ENCODE measurements at regions not wholly inside any gene's neighbourhood (a gene's known extent, or its start where the extent isn't known, plus 50 kb on each side); places are given as distances from the start of the nearest gene placed in this dataset.

DNA sequence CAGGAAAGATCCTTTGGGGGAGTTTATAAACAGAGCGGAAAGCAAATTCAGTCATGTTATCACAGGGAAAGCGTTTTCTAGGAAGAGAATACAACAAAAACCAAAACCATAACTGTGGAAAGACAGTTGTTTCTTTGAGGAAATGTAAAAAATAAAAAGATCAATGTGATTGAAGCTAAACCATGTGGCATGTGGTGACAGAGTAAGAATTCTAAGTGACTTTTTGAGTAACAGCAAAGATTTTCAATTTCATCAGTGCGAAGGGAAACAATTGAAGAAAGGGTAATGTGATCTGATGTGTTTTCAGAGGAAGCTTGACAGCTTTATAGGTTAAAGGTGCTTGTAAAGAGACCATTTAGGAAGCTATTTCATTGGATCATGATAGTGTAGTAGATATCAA, 575.9 kb upstream of the CHORDC1 start:
- no peak for DNase-seq (ENCODE audit: low read depth)

DNA sequence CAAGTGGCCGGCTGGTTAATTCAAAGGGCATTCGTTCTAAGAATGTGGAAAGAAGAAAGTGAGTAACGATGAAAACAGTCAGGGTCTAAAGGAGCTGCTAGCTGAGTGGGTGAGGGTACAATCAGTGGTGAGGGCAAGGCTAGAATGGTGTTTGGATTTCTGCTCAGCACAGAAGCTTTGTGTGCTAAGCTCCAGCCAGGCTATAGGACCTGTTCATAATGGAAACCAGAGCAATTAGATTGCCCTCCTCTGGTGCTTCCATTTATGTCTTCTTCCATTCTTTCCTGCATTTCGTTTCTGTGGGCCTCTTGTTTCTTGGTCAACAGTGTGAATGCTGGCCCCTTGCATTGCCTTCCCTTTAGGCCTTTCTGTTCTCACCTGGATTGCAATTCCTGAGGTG, 572.9 kb upstream of the CHORDC1 start:
- no peak for DNase-seq (ENCODE audit: low read depth)

DNA sequence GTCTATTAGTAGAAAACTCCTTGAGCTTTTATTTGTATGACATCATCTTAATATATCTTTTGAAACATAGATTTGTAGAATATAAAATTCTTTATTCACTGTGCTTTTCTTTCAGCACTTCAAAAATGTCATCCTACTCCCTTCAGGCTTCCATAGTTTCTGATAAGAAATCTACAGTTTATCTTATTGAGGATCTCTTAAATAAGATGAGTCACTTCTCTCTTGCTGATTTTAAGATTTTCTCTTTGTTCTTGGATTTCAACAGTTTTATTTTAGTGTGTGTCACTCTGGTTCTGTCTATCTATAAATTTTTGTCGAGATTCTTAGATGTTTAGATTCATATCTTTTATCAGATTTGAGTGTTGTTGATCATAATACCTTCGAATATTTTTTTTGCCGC, 566.1 kb upstream of the CHORDC1 start:
- DNase-seq (ENCODE audit: low read depth), result no peak

DNA sequence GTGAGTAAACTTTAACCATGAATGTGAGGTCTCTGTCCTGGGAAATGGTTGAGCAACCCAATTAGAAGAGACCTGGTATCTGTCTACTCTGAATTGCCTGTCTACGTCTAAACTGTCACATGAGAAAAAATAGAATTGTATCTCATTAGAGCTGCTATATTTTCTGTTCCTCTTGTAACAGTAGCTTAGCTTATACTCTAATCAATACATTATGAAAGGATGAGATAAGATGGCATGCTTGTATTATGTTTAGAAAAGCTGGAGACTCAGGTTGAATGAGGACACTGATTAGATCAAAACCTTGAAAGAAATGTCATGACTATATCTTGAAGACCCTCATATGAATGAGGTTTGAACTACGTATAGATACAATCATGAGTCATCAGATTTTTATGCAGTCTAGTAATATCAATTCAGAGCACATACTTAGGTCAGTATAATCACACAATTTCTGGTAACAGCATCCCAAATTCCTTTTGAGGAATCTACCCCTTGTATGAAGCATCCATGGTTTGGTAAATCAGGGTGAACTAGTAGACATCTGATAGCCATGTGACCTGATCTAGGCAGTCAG, 561.5 kb upstream of the CHORDC1 start:
- DNase-seq (ENCODE audit: low read depth), result no peak

DNA sequence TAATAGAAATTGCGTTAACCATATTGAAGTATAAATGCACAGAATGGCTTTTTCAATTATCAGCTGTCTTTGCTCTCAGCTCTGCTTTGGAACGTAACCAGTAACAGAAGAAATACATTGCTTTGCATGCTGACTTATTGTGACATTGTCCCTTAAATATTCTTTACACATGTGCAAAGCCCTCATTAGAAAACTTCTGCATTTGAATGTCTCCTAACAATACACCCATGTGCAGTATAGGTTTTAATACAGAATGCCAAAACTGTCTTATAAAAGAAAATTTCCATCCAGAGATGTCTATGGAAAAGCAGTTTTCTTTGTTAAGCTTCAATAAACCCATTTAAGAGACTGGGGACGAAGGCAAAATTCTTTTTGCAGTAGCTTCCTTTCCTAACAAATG, 560.3 kb upstream of the CHORDC1 start:
- no peak for DNase-seq (ENCODE audit: low read depth)

DNA sequence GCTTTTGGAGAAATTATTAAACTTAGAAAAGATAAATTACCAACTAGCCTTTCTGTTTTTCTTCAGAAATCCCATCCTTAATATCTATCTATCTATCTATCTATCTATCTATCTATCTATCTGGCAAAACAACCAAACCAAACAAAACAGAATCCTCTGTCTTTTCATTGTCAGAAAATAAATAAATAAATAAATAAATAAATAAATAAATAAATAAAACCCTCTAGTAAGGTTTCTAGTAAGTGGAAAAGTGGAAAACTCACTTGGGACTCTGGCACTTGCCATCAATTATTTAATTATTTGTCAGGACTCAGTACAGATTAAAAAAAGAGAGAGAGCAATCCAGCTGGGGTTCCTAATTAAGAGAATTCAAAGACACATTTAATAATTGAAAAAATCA, 556.2 kb upstream of the CHORDC1 start:
- DNase-seq (ENCODE audit: low read depth), result no peak

DNA sequence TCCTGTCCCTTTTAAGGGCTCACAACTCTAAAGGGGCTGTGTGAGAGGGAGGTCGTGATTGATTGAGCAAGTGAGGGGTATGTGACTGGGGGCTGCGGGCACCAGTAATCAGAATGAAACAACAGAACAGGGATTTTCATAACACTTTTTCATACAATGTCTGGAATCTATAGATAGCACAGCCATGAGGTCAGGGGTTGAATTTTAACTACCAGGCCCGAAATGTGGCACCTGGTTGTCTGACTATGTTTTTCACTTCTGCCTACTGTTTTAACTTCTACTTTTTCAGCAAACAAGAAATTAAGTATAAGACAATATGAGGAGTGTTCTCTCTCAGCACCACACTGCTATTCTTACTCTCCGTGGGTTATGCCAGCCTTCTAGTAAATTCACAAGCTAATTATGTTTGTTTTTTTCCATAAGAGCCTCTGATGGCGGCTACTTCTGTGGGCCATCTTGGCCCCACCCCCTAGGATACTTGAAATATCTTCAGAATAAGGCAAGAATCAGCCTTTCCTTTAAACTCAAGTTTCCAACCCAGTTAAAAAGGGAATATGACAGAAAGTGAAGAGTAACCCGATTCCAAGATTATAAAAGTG, 552.8 kb upstream of the CHORDC1 start:
- no peak for DNase-seq (ENCODE audit: low read depth)

DNA sequence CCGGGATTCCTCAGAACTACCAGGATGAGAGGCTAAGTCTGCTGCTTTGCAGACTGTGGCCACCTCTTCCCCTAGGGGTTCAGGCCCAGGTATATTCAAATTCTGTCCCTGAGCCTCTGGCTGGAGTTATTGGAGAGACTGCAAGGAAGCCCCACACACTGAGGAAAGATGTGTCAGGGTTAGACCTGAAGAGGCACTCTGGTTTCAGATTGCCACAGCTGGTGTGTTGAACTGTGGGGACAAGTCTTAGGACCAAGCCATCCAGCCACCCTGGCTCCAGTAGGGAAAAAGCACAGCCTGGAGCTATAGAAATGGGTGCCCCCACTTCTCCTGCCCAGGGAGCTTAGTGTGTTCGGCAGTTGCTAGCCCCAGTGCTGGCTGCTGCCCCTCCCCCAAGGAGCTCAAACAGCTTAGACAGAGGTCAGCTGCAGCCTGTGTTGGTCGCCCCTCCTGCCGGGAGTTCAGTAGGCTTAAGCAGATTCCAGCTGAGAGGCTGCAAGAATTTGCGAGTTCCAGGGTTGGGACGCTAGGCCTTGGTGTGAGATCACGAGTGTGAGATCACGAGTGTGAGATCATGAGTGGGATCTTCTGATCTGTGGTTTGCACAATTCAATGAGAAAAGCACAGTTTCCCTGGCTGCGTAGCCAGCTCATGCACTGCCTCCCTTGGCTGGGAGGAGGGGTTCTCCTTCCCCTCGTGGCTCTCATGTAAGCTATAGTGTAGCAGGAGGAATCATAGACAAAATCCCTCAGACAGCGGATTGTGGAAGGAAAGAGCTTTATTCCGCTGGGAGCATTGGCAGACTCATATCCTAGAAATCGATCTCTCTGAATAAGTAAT, 552.1 kb upstream of the CHORDC1 start:
- DNase-seq (ENCODE audit: low read depth), result no peak

DNA sequence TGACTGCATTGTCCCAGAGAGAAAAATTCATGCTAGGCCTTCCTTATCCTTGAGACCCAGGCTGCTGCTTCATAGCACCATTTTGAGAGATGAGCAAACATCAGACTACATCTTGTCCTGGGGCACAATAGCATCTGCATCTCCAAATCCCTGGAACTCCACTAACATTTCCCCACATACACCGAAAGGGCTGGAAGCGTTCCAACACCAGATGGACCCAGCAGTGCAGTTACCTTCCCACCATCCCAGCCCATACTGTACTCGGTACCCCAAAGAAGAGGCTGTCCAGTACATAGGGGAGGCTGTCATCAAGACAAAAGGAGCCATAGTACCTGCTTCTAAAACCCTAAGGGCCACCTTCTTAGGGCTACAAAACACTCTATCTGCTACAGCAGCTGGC, 547.2 kb upstream of the CHORDC1 start:
- DNase-seq (ENCODE audit: low read depth), result no peak

DNA sequence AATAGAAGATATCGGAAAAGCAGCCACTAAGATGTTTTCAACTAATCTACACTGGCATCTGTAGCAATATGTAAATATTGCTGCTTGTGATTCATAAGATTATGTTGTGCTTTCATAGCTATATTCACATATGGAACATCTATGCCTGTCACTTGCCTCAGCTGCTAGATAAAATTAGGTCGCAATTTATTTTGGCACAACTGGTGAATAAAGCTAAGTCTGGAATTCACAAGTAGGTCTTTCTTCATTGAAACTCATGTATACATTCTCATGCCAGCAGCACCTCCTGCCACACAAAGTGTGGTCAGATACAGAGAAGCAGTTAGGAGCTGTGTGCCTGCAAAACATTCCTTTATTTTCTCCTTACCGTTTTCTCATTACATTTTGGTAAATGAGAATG, 543.3 kb upstream of the CHORDC1 start:
- no peak for DNase-seq (ENCODE audit: low read depth)

DNA sequence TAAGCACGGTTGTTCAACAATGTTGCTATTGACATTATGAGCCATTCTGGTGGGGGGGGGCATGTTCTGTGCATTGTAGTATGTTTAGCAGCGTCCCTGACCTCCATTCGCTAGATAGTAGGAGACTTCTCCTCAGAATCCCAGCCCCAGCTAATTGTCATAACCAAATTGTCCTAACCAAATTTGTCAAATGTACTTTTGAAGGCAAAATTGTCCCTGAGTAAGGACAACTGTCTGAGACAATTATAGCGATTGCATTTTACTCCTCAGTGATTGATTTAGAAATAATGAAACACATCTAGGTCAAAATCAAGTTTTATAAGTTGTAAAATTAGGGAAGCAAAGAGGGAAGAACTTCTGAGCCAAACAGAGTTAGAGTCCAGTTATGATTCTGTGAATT, 541.8 kb upstream of the CHORDC1 start:
- no peak for DNase-seq (ENCODE audit: low read depth)

DNA sequence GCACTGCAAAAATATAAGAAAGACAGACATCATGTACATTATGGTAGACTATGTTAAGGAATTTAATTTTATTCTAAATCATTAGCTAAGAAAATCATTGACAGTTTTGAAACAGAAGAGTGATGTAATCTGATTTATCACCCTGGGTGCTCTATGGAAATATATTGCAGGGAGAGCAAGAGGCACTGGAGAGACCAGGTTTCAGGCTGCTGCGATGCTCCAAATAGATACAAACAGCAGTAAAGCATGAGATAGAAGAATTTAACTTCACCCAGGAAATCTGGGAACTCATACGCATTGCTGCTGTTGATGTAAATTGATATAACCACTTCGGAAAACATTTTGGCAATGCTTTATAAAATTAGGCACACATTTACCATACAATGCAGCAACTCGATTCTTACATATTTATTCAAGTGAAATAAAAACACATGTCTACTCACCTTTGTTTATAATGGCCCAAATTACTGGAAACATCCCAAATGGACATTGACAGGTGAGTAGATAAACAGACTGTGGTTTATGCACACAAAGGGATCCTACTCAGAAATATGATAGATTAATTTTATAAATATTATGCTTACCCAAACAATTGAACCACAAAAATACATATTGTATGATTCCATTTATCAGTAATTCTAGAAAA, 535.1 kb upstream of the CHORDC1 start:
- no peak for DNase-seq (ENCODE audit: low read depth)

DNA sequence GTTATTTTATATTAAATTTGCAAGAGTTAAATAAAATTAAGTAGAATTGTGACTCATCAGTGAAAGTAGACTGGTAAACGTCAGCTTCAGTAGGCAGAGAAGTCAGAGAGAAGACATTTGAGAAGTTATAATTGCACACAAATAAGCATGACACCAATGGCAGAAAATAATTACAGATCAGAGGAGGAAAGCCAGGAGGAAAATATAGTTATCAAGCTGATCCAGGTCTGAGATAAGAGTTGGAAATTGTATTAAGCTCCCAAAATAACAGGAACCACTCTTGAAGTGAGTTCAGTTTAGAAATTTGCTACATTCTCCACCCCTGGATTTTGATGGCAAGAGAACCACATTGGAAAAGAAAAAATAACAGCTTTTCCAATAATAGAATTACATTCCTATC, 533.8 kb upstream of the CHORDC1 start:
- no peak for DNase-seq (ENCODE audit: low read depth)

DNA sequence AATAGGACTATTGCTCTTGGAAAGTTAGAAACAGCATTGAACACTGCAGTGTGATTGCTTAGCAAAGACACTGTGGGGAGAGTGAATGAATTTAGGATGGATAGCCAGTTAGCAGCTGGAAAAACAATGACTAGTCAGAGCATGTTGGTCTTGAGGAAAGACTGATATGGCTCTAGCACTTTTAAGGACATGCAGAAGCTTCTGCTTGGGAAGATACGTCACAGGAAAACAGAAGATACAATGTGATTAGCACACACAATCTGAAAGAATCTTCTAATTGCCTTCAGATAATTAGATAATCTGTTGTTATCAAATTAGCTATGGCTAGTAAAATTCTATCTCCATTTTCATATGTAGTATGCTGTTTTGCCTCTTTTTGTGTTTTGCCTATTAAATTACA, 530.7 kb upstream of the CHORDC1 start:
- no peak for DNase-seq (ENCODE audit: low read depth)

DNA sequence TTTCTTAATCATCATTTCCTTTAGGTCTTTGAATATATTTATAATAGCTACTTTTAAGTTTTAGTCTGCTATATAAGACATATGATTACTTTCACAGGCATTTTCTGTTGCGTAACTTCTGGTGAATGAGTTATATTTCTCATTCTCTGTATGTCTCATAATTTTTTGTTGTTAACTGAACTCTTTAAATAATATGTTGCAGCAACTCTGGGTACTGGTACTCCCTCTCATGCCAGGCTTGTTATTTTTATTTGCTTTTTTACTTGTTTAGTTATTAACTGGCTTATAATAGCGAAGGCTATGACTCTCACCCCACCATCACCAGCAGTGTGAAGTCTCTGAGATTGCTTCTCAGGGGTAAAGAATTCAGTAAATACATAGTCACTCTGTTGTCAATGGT, 524.2 kb upstream of the CHORDC1 start:
- DNase-seq (ENCODE audit: low read depth), result no peak

DNA sequence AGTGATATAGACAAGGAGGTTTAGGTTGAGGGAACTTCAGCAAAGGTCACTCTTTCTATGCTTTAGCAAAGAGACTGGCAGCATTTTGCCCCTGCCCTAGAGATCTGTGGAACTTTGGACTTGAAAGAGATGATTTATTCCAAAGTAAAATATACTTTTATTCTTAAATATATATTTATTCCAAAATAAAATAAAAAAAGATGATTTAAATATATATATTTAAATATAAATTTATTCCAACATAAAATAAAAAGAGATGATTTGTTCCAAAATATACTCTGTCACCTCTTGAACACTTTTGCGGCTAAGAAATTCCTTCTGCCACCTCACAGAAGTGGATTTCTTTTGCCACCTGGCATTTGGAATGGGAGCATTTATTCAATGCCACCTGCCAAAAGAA, 521.3 kb upstream of the CHORDC1 start:
- no peak for DNase-seq (ENCODE audit: low read depth)

DNA sequence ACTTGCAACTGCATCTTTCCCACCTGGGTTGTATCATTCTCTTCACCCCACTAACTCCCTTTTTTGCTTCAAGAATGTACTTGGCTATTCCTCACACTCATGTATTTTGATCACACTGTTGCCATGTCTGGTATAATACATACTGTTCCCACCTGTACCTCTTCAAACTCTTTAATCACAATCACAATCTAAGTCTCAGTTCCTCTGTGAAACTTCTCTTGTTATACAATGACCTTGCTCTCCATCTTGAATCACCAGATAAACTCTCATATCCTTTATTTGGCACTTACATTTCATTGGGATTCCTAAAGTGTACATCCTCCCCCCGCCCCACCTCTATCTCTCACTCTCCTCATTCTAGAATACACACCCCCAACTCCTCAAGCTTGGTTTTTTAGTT, 516.0 kb upstream of the CHORDC1 start:
- no peak for DNase-seq (ENCODE audit: low read depth)

DNA sequence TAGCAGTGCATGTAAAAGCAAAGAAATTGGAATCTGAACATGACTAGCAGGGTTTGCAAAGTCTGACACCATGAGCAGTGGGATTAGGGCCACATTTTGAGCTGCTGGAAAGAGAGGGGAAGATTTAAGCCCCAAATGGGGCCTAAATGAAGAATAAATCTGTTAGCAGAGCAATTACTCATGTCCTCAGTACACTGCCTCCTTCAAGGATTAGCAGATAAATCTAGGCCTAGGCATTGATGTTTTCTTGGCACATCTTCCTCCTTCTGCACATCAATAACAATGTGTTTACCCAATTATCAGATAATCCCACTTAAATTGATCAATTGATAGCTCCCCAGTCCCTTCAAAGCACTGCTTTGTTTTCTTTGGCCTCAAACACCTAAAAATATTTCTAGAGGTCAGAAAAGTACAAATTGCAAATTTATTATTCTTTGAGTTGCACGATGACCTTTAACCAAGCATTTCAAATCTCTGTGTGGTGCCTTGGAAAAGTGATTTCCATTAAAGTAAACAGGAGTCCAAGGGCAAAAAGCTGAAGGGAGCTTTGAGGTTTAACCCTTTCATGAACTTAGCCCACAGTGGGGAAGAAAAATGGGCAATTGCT, 514.7 kb upstream of the CHORDC1 start:
- DNase-seq (ENCODE audit: low read depth), result no peak

DNA sequence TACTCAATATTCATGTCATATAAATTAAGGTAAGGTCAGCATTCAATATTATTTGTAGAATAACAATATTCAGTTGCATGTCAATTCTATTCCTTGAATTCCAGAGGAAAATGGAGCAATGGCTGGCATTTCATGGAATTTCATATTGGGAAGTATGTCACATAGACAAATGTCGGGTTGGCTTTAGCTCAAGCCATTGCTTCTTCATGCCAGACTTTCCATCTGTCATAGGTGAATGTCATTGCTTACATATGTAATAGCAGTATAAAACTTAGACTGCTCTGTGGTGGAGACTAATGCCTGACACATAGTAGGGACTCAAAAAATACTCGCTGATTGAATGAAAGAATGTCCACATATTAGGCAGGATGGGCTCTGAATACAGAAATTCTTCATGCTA, 509.6 kb upstream of the CHORDC1 start:
- DNase-seq (ENCODE audit: low read depth), result no peak

DNA sequence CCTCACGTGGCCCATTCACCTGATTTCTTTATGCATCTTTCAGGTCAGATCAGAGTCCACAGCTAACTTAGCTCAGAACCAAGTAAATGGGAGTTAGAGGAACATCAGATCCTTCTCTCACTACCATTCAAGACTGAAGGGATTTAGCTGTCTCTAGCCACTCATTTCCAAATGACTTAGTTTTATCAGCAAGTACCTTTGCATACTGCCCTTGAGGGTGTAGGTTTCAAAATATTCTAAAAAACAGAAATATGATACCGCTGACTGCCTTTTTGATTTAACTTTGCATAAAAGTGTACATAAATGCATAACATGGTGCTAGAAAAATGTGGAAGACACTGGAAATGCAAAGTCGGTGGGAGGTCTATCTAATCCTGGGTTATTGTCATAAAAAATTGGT, 500.6 kb upstream of the CHORDC1 start:
- DNase-seq (ENCODE audit: low read depth), result no peak

DNA sequence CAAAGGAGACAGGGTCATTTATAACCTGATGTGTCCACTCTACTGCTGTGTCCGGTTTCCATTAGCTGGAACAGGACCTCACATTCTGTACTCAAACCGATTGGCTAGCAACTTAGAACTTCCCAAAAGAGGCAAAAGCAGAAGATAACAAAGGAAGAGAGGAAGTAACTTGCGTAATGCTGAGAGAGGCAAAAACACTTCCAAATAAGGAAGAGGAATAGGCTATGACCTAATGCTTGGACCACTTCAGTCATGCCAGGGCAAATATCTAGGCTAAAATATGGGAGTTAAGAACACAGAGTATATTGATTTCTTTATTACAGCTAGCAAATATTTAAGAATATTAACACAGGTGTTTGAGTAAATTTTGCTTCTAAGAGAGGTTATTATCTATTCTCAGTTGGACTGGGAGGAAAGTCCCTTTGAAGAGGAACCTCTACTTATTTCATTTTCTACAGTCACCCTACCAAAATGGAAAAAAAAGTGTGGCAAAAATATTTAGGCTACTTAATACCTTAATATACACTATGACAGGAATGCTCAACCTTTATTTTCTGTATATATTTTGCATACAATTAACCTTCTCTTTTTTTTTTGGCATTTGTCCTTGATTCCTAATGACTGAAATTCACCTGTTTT, 499.8 kb upstream of the CHORDC1 start:
- no peak for DNase-seq (ENCODE audit: low read depth)

DNA sequence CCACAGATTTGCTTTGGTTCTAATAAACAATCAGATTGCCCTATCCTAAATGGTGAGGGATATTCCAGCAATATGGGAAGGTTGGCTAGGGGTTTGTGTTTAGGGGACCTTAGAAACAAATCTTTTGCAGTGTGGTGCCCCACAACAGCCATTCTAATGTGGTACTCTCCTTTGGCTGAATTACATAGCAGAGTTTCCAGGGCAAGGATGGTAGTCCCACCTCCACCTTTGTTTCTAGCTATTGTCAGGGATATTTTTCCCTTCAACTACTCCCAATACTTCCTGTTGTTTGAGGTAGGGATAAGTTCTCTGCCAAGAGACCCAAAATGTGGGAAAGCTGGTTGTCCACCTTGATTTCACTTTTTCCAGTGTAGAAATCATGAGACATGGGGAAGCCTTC, 494.7 kb upstream of the CHORDC1 start:
- no peak for DNase-seq (ENCODE audit: low read depth)

Measured in myocyte (in vitro differentiated cells).